IPS-NIHi7 (cell line): ENCODE measurements at regions not wholly inside any gene's neighbourhood (a gene's known extent, or its start where the extent isn't known, plus 50 kb on each side); places are given as distances from the start of the nearest gene placed in this dataset.
"Not testable (repeated sequence)": the region's sequence is repeated elsewhere in the genome, so short reads cannot be mapped to it uniquely, and the experiment has no call there.

ENCODE experiments used
- DNase-seq: peaks from one replicate; pipeline ENCODE4 v3.0.0; 2012; ENCODE audit warnings: mixed read lengths; ENCODE audit errors: extremely low spot score

- no peak for DNase-seq
Measured at GRCh38 chr6:40693768-40694167, 106.6 kb upstream of the LRFN2 start.

GRCh38 chr6:40692337-40692736 lies 105.2 kb upstream of the LRFN2 start:
- no peak for DNase-seq

DNA sequence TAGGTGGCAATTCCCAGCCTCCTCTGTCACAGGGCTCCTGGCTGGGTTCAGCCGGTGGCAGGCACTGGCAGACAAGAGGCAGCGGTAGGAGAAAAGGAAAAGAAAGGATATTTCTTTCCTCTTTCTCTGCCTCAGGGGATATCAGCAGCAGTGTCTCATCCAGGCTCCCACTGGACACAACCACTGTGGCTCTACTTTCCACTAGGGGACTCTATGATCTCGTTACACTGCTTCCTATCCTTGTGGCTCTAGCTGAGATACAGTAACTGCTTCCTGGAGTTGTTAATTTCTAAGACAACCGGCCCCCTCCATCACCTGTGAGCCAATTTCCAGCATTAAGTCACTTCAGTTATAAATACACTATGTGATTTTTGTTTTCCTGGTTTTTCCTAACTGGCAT lies 102.0 kb upstream of the LRFN2 start:
- DNase-seq: no peak

GRCh38 chr6:40688214-40688761 lies 101.1 kb upstream of the LRFN2 start:
- no peak for DNase-seq

DNA sequence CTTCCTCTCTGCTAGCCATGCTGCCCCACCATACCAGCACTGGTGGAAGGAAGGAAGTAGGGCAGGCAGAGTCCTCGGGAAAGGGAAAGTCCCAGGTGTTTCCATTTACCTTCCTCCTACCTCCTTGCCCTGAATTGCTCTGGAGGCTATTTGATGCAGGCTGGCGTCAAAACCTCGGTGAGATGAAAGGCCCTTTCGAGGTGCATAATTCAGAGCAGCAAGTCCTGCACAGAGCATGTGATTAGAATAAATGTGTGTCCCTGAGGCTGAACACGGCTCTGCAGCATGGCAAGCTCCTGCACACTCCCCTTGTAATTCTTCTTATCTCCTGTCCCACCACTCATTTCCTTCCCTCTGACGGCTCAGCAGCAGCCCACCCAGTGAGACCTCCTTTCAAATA lies 98.7 kb upstream of the LRFN2 start:
- DNase-seq: no peak

DNA sequence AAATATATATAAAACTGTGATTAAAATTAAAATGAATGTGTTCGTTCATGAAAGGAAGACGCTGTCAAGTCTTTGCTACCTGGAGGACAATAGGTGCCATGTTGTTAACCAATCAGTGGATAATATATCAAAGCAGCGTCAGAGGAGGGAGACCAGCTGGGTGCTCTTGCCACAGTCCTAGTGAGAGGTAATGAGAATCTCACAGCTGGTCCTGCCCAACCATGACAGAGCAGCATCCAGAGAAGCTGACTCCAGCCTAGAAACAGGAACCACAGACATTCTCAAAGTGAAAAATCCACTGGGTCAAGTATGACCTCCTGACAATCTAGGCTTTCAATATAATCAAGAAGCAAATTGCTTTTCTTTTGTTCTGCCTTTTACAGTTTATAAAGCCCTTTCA lies 94.5 kb upstream of the LRFN2 start:
- no peak for DNase-seq

DNA sequence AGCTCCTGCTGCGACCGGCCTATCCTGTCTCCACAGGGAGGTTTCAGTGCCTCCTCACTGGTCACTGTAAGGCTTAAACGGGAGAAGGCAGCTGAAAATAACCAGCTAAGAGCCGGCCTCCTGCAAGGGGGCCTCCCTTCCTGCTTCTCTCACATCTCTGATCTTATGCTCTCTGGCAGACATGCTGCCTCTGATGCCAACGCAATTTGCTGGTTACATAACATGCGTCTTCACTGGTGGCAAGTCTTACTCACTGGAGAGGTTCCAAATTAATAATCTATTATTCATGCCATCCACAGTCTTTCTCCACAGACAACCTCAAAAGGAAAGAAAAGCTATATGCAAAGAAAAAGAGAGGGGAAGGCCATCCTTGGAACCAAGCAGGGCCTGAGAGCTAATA lies 91.8 kb upstream of the LRFN2 start:
- DNase-seq: no peak

DNA sequence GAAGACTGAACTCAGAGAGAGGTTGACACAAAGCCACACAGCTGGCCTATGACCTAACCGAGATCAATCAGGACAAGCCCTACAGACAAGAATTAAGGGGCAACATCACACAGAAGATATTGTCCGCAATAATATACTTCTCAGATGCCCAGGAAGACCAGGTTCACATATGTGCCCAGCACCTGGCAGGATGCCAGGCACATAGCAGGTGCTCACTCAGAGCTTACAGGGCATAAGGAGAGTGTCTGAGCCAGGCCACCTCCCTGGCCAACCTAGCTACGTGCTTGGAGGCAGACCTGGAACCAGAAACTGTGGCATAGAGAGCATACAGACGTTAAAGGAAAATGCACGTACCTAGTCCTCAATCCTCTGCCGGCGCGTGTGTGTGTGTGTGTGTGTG lies 87.0 kb upstream of the LRFN2 start:
- DNase-seq: no peak

GRCh38 chr6:40672087-40672486 lies 84.9 kb upstream of the LRFN2 start:
- peak; percentile 41 for DNase-seq

DNA sequence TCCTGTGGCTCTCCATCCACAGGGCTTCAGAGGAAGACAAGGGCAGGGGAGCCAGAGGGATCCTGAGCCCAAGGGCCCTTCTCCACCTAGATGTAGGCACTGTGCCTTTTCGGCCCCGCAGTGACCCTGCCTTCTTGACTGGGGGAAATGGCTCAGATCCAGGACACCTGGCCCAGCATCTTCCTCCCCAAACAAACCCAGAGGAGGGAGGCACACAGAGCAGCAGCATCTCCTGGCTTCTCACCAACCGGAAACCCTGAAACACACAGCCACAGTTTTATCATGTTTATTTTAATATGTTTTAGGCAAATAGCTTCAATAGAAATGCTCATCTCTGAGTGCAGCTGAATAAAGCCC lies 84.5 kb upstream of the LRFN2 start:
- DNase-seq: no peak

GRCh38 chr6:40671001-40671693 lies 84.0 kb upstream of the LRFN2 start:
- DNase-seq: no peak

GRCh38 chr6:40669343-40669742 lies 82.2 kb upstream of the LRFN2 start:
- DNase-seq: no peak

- no peak for DNase-seq
Measured at GRCh38 chr6:40668203-40668602, 81.0 kb upstream of the LRFN2 start.

- DNase-seq: no peak
Measured at GRCh38 chr6:40666530-40666929, 79.4 kb upstream of the LRFN2 start.

DNA sequence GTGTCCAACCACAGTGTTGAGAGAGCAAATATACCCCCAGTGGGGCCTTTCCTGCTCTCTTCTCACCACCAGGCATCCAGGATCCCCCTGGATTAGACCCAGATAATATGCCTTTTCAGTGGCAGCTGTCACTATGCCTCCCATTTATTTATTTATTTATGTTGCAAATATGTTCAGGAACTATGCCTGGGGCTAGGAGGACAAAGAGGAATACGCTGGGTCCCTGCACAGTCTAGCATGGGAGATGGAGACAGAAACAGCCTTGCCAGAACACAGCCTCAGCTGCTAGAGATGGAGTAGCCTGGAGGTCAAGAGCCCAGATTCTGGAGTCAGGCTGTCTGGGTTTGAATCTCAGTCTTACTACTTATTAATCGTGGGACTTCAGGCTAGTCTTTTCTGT lies 74.6 kb upstream of the LRFN2 start:
- no peak for DNase-seq

GRCh38 chr6:40656772-40657171 lies 69.6 kb upstream of the LRFN2 start:
- not testable (repeated sequence) for DNase-seq

- no peak for DNase-seq
Measured at GRCh38 chr6:40654828-40655227, 67.7 kb upstream of the LRFN2 start.

DNA sequence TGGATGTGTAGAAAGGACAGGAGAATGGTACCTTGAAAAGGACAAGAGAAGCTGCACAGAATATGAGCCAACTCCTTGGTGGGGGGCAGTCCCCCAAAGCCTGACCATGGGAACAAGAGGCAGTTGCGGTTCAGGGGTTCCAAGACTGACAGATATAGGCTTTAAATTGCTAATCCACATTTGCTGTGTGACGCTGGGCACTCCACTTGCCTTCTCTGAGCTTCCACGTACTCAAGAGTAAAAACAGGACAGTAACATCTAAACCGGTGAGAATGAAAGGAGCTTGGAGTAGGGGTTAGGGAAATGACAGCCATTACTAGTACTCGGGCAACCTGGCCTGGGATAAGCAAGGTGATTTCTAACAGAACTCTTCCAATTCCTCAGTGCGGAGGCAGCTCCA lies 57.9 kb upstream of the LRFN2 start:
- no peak for DNase-seq

GRCh38 chr6:40642837-40643236 lies 55.7 kb upstream of the LRFN2 start:
- no peak for DNase-seq

GRCh38 chr6:40642190-40642589 lies 55.0 kb upstream of the LRFN2 start:
- no peak for DNase-seq

GRCh38 chr6:40640599-40641227 lies 53.5 kb upstream of the LRFN2 start:
- no peak for DNase-seq
